Globus pallidus (tissue), 1 donor: ENCODE measurements at regions not wholly inside any gene's neighbourhood (a gene's known extent, or its start where the extent isn't known, plus 50 kb on each side); places are given as distances from the start of the nearest gene placed in this dataset.
"Not testable (repeated sequence)": the region's sequence is repeated elsewhere in the genome, so short reads cannot be mapped to it uniquely, and the experiment has no call there.

Experiments used
- DNase-seq: peaks from one replicate; pipeline ENCODE4 v3.0.0-alpha.2; 2015; ENCODE audit warnings: low spot score

DNA sequence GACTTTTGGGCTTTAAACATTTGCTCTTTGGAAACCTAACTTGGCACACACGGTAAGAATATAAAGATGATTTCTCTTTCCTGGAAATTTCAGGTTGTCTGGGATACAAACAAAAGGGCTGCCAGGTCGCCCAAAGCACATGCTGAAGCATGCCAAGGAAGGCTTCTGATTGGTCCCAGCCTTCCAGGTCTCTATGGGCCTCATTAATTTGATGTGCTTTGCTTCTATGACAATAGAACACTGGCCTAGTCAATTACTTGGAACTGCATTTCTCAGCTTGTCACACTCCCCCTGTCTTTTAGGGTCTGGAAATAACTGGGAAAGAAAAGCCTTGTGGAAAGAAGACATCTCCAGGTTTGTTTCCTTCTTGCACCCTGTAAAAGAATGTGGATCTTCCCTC, 228.9 kb downstream of the ADCYAP1 start:
- DNase-seq: no peak

DNA sequence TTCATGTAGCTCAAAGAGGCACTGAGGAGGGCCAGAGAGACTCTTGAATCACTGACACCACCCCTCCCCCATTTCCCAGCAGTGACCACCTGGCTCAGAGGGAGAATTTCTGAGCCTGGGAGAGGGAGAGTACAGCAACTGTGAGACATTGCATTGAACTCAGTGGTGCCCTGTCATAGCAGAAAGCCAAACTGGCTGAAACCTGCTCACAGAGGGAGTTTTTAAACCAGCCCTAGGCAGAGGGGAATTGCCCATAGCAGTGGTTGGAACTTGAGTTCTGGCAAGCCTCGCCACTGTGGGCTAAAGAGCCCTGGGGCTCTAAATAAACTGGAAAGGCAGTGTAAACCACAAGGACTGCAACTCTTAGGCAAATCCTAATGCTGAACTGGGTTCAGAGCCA, 243.1 kb downstream of the ADCYAP1 start:
- DNase-seq: no peak

DNA sequence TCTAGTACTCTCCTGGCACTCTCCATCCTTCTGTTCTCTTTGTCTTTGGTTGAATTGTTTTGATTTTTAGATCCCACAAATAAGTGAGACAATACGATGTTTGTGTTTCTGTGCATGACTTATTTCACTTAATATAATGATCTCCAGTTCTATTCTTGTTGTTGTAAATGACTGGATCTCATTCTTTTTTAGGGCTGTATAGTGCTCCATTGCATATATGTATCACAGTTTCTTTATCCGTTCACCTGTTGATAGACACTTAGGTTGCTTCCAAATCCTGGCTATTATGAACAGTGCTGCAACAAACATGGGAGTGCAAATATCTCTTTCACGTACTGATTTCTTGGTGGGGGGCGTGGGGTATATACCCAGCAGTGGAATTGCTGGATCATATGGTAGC, 245.0 kb downstream of the ADCYAP1 start:
- DNase-seq: no peak

DNA sequence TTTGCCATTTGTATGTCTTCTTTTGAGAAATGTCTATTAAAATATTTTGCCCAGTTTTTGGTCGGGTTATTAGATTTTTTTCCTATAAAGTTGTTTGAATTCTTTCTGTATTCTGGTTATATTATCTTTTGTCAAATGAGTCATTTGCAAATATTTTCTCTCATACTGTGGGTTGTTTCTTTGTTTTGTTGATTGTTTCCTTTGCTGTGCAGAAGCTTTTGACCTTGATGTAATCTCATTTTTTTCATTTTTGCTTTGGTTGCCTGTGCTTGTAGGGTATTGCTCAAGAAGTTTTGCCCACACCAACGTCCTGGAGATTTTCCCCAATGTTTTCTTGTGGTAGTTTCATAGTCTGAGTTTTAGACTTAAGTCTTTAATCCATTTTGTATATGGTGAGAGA, 245.7 kb downstream of the ADCYAP1 start:
- DNase-seq: no peak

DNA sequence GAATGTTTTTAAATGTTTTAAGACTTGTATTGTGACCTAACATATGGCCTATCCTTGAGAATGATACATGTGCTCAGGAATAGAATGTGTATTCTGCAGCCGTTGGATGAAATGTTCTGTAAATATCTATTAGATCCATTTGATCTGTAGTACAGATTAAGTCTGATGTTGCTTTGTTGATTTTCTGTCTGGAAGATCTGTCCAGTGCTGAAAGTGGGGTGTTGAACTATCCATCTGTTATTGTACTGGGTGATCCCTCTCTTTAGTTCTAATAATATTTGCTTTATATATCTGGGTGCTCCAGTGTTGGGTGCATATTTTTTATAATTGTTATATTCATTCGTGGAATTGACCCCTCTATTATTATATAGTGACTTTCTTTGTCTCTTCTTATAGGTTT, 248.3 kb downstream of the ADCYAP1 start:
- DNase-seq: not testable (repeated sequence)

DNA sequence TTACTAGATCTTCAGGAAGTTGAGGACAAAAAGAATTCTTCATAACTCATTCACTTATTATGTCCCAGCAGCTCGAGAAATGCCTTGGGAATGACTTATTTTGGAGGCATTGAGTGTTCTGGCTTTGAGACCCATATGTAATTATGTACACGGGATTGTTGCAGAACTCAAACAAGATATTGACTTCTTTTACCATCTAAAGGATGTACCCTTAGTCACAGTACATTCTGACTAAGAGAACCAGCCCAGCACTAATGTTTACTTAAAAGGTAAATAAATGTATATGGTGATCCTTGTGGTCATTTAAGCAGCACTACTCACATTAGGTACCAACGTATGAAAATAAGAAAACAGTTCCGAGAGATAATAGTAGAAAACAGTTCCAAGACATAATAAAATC, 268.9 kb downstream of the ADCYAP1 start:
- DNase-seq: no peak

DNA sequence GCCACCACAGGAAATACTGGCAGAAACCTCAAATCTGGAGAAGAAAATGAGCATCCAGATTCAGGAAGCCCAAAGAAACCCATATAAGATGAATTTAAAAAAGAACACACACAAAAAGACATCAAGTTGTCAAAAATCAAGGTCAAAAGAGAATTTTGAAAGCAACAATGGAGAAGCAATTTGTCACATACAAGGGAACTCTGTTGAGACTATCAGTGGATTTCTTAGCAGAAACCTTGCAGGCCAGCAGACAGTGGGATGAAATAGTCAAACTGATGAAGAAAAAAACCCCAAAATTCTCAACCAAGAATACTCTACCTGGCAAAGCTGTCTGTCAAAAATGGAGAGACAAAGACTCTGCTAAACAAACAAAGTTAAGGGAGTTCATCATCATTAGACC, 272.6 kb downstream of the ADCYAP1 start:
- DNase-seq: no peak

DNA sequence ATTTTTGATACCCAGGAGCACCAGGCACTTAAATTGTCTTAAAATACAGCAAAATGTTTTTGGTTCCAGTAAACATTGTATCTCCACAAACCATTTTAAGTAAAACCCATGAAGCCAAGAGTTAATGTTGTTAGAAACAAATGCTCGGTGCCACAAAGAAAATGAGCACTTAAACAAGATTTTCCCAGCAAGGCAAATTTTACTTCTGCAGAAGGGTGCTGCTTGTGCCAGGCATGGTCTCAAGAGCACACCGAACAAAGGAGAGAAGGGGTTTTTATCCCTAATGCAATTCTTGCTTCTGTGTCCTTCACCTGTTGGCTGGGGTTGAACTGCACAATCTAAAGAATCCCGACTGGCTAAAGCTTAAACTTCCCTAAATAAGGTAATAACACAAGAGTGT, 286.7 kb downstream of the ADCYAP1 start:
- no peak for DNase-seq

DNA sequence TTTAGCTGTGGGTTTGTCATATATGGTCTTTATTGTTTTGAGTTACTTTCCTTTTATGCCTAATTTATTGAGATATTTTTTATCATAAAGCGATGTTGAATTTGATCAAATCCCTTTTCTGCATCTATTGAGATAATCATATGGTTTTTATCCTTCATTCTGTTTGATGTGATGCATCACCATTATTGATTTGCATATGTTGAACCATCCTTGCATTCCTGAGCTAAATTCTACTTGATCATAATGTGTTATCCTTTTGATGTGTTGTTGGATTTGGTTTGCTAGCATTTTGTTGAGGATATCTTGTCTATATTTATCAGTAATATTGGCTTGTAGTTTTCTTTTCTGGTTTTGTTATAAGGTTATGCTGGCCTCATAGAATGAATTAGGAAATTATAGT, 308.5 kb downstream of the ADCYAP1 start:
- no peak for DNase-seq

DNA sequence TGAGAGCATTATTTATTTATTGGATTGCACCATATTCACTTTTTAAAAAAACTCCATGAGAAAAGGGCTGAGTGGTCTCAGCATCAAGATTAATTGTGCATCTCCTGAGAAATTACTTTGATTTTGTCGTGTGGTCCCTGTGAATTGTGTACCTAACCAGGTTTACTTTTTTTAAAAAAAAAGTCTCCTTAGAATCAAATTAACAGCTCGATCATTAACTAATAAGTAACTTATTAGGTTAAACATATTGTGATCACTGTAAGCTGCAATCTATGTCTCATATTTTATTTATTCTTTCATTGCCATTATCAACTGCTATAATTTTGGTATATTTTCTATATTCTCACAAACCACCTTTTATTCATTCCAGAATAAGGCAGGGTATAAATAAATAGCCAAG, 318.2 kb downstream of the ADCYAP1 start:
- no peak for DNase-seq

DNA sequence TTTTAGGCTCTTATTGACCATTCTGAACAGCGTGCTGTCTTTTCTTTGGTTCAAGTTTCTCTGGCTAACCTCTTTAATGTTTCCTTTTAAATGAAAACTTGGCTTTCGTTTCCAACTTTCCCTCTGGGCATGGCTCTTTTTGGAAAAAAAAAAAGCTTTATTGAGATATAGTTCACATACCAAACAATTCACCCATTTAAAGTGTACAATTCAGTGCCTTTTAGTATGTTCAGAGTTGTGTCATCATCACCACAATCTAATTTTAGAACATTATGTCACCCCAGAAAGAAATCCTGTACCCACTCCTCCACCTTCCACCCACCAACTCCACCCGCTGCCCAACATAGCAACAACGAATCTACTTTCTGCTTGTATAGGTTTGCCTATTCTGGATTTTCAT, 322.4 kb downstream of the ADCYAP1 start:
- no peak for DNase-seq

DNA sequence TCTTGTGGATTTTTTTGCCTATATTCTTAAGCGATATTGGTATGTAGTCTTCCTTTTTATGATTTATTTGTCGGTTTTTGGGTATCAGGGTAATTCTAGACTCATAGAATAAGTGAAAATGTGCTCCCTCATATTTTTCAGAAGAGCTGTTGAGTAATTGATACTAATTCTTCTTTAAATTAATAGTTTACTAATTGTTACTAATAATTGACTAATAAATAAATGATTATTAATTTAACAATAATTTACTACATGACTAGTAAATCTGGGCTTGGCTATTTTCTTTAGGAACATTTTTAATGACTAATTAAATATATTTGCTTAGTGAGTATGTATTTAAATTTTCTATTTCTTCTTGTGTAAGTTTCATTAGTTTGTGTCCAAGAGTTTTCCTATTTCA, 325.0 kb downstream of the ADCYAP1 start:
- DNase-seq: no peak

DNA sequence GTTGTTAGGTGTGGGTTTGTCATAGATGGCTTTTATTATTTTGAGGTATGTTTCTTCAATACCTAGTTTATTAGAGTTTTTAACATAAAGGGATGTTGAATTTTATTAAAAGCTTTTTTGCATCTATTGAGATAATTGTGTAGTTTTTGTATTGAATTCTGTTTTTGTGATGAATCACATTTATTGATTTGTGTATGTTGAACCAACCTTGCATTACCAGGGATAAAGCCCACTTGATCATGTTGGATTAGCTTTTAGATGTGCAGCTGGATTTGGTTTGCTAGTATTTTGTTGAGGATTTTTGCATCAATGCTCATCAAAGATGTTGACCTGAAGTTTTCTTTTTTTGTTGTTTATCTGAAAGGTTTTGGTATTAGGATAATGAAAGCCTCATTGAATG, 328.2 kb downstream of the ADCYAP1 start:
- DNase-seq: no peak

DNA sequence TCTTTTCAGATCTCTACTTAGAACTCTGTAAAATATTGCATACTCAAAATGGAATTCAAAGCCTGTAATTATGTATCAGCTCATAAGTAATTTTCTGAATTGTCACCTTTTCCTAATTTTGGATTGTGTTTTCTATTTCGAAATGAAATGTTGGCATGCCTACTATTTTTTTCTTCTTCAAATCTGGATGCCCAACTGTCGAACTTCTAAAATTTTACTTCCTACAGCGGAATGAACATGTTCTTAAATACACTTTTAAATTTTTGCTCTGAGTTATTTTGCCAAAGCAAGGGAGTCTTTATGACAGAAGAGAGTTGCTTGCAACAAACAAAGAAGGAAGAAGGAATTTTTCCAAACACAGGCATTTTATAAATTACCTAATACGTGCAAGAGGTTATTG, 336.0 kb downstream of the ADCYAP1 start:
- no peak for DNase-seq

DNA sequence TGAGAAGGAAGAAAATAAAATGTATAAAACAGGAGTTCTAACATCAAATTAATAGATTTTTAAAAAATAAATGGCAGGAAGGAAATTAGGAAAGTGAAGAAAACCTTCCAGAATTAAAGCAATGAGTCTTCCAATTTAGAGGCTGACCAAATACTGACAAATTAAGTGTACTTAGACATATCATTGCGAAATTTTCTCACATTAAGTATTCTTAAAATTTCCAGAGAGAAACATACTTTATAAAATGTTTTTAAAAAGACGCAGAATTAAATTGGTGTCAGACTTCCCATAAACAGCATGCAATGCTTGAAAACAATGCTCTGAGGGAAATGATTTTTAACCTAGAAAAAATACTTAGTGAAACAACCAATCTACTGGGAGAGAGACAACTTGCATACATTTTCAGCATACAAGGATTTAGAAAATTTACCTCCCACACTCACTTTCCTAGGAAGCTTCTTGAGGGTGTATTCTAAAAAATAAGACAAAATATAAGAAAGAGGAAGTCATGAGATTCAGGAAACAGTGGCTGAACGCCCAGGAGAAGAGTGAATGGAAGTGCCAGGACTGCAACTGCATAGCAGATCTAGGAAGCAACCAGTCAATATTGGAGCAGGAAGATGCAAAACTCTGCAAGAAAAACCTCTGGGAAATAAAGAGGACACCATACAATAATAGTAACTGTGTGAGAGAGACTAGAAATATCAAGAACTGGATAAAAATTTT, 339.9 kb downstream of the ADCYAP1 start:
- no peak for DNase-seq

DNA sequence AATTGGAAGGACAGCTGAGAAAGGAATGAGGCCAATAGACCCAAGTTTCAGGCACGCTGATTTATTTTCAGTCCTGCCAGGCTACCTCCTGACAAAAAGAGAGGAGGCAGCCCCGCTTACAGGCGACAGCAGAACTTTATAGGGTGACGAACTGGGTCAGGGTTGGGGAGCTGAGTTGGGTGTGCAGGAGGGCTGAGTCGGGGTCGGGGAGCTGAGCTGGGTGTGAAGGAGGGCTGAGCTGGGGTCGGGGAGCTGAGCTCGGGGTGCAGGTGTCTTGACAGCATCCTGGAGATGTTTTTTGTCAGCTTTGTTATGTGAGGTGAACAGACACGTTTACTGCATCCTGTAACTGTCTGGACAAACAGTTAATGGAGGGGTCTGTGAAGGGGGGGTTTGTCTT, 342.2 kb downstream of the ADCYAP1 start:
- DNase-seq: no peak

DNA sequence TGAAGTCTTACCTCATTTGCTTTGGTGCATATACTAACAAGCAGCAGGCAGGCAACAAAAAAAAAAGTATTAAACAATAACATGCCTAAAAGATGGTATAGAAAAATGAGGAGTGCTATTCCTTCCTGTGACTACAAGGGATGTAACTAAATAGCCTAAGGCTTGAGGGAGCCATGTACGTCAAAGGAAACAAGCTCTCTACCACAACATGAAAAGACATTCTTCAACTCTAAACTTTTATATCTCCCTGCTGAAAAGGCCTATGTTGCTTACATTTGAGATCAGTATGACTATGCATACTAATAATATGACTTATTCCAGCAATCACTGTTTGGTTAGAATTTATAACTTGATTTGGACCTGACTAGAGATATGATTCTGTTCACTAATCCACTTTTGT, 347.9 kb downstream of the ADCYAP1 start:
- no peak for DNase-seq

DNA sequence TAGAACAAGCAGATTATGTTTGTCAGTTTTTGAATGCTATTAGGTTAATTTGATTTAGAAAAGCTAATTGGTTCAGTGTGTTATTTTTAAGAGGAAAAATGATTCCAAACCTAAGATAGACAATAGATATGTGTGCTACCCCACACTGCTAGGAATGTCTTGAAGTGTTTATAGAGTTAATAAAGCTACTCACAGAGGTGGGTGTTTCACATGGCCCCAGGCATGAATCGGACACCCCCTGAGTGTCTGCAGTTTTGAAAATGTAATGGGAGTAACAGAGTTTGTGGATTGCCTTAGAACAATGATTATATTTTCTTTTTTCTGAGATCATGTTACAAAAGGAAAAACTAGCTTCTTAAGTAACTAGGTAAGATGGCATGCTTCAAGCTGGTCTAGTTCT, 348.3 kb downstream of the ADCYAP1 start:
- no peak for DNase-seq

DNA sequence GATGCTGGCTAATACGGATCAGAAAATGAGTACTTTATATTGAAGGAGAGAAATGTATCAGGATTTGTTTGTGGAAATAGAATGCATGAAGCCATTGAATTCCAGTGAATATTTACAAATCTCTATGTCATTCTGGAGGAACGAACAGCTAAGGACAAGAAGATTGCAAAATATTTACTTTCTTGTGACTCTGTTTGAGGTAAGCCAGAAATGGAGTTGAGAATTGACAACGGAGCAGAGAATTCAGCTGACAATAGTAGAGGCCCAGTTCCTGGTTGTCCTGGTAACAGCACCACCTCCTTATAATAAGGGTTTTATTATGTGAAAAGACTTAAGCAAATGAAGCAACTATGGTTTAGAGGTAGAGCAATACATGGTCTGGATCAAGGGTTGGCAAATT, 349.2 kb downstream of the ADCYAP1 start:
- DNase-seq: no peak

DNA sequence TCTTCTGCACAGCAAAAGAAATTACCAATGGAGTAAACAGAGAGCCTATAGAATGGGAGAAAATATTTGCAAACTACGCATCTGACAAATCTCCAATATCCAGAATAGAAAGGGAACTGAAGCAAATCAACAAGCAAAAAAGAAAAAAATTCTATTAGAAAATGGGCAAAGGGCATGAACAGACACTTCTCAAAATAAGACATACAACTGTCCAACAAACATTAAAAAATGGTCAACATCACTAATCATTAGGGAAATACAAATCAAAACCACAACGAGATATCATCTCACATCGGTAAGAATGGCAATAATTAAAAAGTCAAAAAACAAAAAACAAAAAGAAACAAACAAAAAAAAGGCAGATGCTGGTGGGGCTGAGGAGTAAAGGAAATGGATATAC, 356.4 kb downstream of the ADCYAP1 start:
- no peak for DNase-seq

DNA sequence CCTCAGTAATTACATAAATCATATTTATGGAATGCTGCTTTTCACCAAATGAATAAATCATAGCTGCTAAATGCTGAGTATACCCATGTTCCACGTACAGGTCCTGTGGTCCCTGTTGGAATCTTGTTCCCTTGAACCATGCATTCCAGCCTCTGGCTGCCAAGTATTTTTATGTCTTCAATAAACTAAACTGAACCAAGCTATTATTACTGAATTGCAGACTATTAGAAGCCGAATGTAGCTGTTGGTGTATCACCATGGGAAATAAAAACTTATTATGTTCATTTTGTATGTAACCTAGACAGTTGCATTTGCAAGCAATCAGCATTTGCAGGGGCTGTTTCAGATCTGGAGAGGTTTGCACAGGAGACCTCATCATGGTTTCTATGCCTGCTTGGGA, 362.4 kb downstream of the ADCYAP1 start:
- no peak for DNase-seq

DNA sequence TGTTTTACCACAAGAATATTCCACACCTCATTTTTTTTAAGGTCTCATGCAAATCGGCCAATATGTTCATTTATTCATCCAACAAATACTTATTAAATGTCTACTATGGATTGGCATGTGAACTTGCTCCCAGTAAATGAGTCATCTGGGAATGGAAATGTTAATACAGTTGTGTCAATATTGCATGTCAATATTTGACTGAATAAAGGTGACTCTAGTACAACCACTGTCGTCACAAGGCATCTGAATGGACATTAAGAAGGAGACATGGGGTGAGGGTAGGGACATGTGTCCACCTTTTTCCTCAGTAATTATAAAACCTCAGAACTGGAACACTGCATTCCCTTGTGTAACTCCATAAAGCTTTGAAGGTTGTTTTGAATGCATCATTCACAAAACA, 365.4 kb downstream of the ADCYAP1 start:
- no peak for DNase-seq

DNA sequence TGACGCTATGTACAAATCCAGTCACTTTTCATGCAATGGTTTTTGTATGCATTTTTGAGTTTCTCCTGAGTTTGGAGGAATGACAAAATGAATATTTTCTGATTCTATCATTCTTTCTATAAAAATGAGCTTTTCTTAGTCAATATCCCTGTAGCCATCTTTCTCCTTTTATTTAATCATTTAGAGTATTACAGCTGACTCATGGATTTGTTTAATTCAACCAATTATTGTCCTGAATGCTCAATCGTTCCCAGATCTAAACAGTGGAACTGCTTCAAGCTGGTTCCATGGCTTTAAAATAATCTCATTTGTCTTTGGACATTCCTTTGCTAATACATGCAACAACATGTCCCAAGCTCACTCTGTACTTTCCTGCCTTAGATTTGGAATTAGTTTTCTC, 368.8 kb downstream of the ADCYAP1 start:
- DNase-seq: no peak

DNA sequence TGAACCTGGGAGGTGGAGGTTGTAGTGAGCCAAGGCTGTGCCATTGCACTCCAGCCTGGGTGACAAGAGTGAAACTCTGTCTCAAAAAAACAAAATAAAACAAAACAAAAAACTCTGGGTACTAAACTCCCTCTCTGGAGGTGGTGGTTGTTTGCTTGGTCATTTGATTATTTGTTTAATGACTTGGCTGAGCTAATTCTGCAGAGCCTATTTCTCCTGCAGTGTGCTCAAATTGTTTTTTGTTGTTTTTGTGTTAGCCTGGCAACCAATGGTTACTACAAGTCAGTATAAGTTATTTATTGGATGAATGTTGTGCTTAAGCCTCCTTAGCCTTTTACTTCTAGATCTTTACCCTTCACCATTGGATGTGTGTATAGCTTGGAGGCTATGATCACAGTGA, 387.5 kb downstream of the ADCYAP1 start:
- DNase-seq: no peak

DNA sequence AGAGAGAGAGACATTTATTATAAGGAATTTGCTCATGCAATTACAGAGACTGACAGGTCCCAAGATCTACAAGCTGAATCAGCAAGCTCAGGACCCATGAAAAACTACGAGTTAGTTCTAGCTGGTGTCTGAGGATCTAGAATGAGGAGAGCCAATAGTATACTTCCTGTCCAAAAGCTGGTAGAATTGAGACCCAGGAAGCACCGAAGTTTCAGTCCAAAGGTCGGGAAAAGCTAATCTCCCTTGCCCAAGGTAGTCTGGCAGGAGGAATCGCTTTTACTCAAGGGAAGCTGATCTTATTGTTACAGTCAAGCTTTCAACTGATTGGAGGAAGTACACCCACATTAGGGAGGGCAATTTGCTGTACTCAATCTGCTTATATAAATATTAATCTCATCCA, 389.6 kb downstream of the ADCYAP1 start:
- no peak for DNase-seq
